WTC11 (cell line): ENCODE measurements at regions not wholly inside any gene's neighbourhood (a gene's known extent, or its start where the extent isn't known, plus 50 kb on each side); places are given as distances from the start of the nearest gene placed in this dataset.

Experiments
- ATAC-seq: fragments of 200-7000 bp; cut with Tn5 transposase; 2 replicates; pipeline ENCODE4 v1.10.0; 2021; ENCODE audit warnings: mild to moderate bottlenecking, moderate library complexity
- CTCF ChIA-PET: fragments of 300-600 bp; sonication (Branson Sonifier 250); formaldehyde crosslinking; loops from one replicate; lab custom pipeline; 2021; ENCODE audit warnings: antibody characterized with exemption; lab: Charles Lee
- POLR2A ChIA-PET: fragments of 350-600 bp; sonication (Branson Sonifier 250); formaldehyde crosslinking; loops from one replicate; lab custom pipeline; 2021; ENCODE audit warnings: antibody characterized with exemption; lab: Charles Lee
- DNase-seq: peaks from one replicate; pipeline ENCODE4 v3.0.0; 2021; ENCODE audit warnings: low spot score
- H3K27ac Mint-ChIP-seq: 2 replicates; pipeline ENCODE4 v1.8.0; 2021; ENCODE audit warnings: mixed read lengths
- H3K27me3 Mint-ChIP-seq: 2 replicates; pipeline ENCODE4 v1.8.0; 2021; ENCODE audit warnings: low read depth, mild to moderate bottlenecking, moderate library complexity, mixed read lengths
- H3K36me3 Mint-ChIP-seq: 2 replicates; pipeline ENCODE4 v1.8.0; 2021; ENCODE audit warnings: mixed read lengths
- H3K4me1 Mint-ChIP-seq: 2 replicates; pipeline ENCODE4 v1.8.0; 2022; ENCODE audit warnings: mixed read lengths
- H3K4me3 Mint-ChIP-seq: 2 replicates; pipeline ENCODE4 v1.8.0; 2021; ENCODE audit warnings: mild to moderate bottlenecking, moderate library complexity, mixed read lengths
- H3K9me3 Mint-ChIP-seq: 2 replicates; pipeline ENCODE4 v1.8.0; 2021; ENCODE audit warnings: mixed read lengths
- ATF1 ChIP-seq: sonication (generic); formaldehyde crosslinking; IDR thresholded peaks from 2 replicates; pipeline ENCODE4 v1.8.1; 2023; ENCODE audit warnings: mild to moderate bottlenecking, moderate library complexity, missing genetic modification reagents
- CREM ChIP-seq: sonication (generic); formaldehyde crosslinking; IDR thresholded peaks from 2 replicates; pipeline ENCODE4 v1.8.1; 2022; ENCODE audit warnings: mild to moderate bottlenecking, missing genetic modification reagents, moderate library complexity
- ELF4 ChIP-seq: sonication (generic); formaldehyde crosslinking; IDR thresholded peaks from 2 replicates; pipeline ENCODE4 v1.8.1; 2022; ENCODE audit warnings: low read depth, mild to moderate bottlenecking, moderate library complexity, missing genetic modification reagents
- ESRRA ChIP-seq: sonication (generic); formaldehyde crosslinking; IDR thresholded peaks from 2 replicates; pipeline ENCODE4 v1.8.1; 2022; ENCODE audit warnings: mild to moderate bottlenecking, missing genetic modification reagents, borderline replicate concordance
- ETV6 ChIP-seq: sonication (generic); formaldehyde crosslinking; IDR thresholded peaks from 2 replicates; pipeline ENCODE4 v1.8.1; 2022; ENCODE audit warnings: mild to moderate bottlenecking, missing genetic modification reagents
- FOXP1 ChIP-seq: sonication (generic); formaldehyde crosslinking; IDR thresholded peaks from 2 replicates; pipeline ENCODE4 v1.8.0; 2022; ENCODE audit warnings: missing genetic modification reagents, mild to moderate bottlenecking, moderate library complexity, borderline replicate concordance
- NFE2L1 ChIP-seq: sonication (generic); formaldehyde crosslinking; IDR thresholded peaks from 2 replicates; pipeline ENCODE4 v1.8.1; 2023; ENCODE audit warnings: missing genetic modification reagents
- NR3C1 ChIP-seq: sonication (generic); formaldehyde crosslinking; conservative IDR thresholded peaks from 2 replicates; pipeline ENCODE4 v1.8.1; 2023; ENCODE audit warnings: low read depth, mild to moderate bottlenecking, missing genetic modification reagents
- RELA ChIP-seq: sonication (generic); formaldehyde crosslinking; IDR thresholded peaks from 2 replicates; pipeline ENCODE4 v1.8.1; 2022; ENCODE audit warnings: missing genetic modification reagents, mild to moderate bottlenecking, borderline replicate concordance
- ZBTB21 ChIP-seq: sonication (generic); formaldehyde crosslinking; IDR thresholded peaks from 2 replicates; pipeline ENCODE4 v1.8.1; 2023; ENCODE audit warnings: mild to moderate bottlenecking, missing genetic modification reagents, borderline replicate concordance
- ZNF121 ChIP-seq: sonication (generic); formaldehyde crosslinking; IDR thresholded peaks from 2 replicates; pipeline ENCODE4 v1.8.0; 2023; ENCODE audit warnings: missing genetic modification reagents
- ZNF263 ChIP-seq: sonication (generic); formaldehyde crosslinking; IDR thresholded peaks from 2 replicates; pipeline ENCODE4 v1.8.1; 2022; ENCODE audit warnings: low read depth, mild to moderate bottlenecking, moderate library complexity, missing genetic modification reagents
- ZNF423 ChIP-seq: fragments of 250-450 bp; sonication (Bioruptor Pico); IDR thresholded peaks from 2 replicates; pipeline ENCODE4 v2.1.2; 2022; ENCODE audit warnings: mild to moderate bottlenecking, moderate library complexity
- TF ChIP-seq, protein P1 (sequence below): sonication (generic); formaldehyde crosslinking; IDR thresholded peaks from 2 replicates; pipeline ENCODE4 v1.8.1; 2022; ENCODE audit warnings: low read depth, missing genetic modification reagents, borderline replicate concordance
- TF ChIP-seq, protein P2 (sequence below): fragments of 250-450 bp; sonication (Bioruptor Pico); IDR thresholded peaks from 2 replicates; pipeline ENCODE4 v2.1.2; 2022; ENCODE audit warnings: mild to moderate bottlenecking, moderate library complexity
- TF ChIP-seq, protein P3 (sequence below): sonication (generic); formaldehyde crosslinking; IDR thresholded peaks from 2 replicates; pipeline ENCODE4 v1.8.1; 2022; ENCODE audit warnings: mild to moderate bottlenecking, moderate library complexity, missing genetic modification reagents
- TF ChIP-seq, protein P4 (sequence below): sonication (generic); formaldehyde crosslinking; IDR thresholded peaks from 2 replicates; pipeline ENCODE4 v1.8.1; 2022; ENCODE audit warnings: low read depth, mild to moderate bottlenecking, moderate library complexity, missing genetic modification reagents, borderline replicate concordance
- TF ChIP-seq, protein P5 (sequence below): sonication (generic); formaldehyde crosslinking; IDR thresholded peaks from 2 replicates; pipeline ENCODE4 v1.8.0; 2023; ENCODE audit warnings: mild to moderate bottlenecking, missing genetic modification reagents
- TF ChIP-seq, protein P6 (sequence below): sonication (generic); formaldehyde crosslinking; IDR thresholded peaks from 2 replicates; pipeline ENCODE4 v1.8.0; 2022; ENCODE audit warnings: mild to moderate bottlenecking, missing genetic modification reagents
- TF ChIP-seq, protein P7 (sequence below): sonication (generic); formaldehyde crosslinking; conservative IDR thresholded peaks from 2 replicates; pipeline ENCODE4 v1.8.1; 2022; ENCODE audit warnings: mild to moderate bottlenecking, missing genetic modification reagents

DNA sequence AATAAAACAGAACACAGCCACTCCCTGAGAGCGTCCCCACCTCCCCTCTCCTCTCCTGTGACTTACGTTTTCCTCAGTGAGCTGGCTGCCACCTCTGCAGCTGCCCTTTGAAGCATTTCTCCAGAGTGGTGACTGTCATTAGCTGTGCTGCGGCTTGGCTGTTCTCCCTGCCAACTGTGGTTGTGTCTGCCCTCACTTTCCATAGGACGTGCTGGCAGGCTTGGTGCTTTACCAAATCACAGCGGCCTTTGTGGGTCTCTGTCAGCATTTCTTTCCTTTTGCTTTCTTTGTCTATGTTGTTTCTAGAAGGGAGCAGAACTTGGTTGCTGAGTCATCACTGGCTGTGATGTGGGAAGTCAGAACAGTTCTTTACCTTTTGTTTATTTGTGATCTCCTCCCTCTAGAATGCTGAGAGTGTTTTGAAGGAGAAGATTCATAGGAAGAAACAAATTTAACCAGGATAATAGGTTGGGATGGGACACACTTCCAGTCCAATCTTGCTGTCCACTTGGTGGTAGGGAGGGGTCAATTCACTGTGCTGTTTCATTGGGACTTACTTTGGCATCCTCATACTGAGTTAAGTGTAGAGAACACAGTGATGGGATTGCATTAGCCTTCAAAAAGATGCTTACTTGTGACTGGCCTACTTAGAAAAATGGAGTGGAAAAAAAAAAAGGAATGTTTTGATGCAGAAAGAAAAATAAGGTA lies 88.2 kb downstream of the TMX1 start (continued):
- no peak for TF ChIP-seq ZNF263 (CRISPR knock-in tag)
- TF ChIP-seq, protein P1, sequence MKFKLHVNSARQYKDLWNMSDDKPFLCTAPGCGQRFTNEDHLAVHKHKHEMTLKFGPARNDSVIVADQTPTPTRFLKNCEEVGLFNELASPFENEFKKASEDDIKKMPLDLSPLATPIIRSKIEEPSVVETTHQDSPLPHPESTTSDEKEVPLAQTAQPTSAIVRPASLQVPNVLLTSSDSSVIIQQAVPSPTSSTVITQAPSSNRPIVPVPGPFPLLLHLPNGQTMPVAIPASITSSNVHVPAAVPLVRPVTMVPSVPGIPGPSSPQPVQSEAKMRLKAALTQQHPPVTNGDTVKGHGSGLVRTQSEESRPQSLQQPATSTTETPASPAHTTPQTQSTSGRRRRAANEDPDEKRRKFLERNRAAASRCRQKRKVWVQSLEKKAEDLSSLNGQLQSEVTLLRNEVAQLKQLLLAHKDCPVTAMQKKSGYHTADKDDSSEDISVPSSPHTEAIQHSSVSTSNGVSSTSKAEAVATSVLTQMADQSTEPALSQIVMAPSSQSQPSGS (CRISPR knock-in tag) = no peak
- TF ChIP-seq NR3C1 = no peak
- no peak for TF ChIP-seq ELF4 (CRISPR knock-in tag)
- TF ChIP-seq, all 79 proteins: peak for 0

DNA sequence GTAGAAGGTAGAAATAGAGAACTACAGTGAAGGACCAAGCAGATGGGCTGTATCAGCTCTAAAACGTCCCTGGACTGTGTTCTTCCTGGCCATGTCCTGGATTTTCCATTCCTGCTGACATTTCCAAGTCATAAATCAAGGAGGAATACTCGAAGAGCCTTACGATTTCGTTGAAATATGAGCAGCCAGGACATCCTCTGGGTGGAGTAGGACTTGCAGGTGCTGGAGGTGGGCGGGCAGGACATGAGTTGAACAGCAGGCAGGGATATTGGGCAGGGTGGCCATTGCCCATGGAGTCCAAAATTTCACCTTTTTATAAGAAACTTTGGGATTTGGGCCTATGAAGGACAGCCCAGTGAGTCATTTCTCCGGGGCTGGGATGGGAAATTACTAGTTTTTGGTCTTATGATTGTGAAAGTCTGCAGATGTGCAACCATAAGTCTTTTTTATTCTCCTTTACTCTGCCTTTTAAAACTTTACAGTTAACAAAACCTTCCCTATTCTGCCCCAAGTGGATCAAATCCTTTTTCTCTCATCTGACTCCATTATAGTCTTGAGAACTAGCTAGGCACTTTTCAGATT lies 88.8 kb downstream of the TMX1 start:
- TF ChIP-seq, protein P2, sequence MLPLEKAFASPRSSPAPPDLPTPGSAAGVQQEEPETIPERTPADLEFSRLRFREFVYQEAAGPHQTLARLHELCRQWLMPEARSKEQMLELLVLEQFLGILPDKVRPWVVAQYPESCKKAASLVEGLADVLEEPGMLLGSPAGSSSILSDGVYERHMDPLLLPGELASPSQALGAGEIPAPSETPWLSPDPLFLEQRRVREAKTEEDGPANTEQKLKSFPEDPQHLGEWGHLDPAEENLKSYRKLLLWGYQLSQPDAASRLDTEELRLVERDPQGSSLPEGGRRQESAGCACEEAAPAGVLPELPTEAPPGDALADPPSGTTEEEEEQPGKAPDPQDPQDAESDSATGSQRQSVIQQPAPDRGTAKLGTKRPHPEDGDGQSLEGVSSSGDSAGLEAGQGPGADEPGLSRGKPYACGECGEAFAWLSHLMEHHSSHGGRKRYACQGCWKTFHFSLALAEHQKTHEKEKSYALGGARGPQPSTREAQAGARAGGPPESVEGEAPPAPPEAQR = no peak
- no peak for TF ChIP-seq ETV6 (CRISPR knock-in tag)
- TF ChIP-seq, protein P3, sequence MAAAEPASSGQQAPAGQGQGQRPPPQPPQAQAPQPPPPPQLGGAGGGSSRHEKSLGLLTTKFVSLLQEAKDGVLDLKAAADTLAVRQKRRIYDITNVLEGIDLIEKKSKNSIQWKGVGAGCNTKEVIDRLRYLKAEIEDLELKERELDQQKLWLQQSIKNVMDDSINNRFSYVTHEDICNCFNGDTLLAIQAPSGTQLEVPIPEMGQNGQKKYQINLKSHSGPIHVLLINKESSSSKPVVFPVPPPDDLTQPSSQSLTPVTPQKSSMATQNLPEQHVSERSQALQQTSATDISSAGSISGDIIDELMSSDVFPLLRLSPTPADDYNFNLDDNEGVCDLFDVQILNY (CRISPR knock-in tag) = no peak
- TF ChIP-seq ESRRA (CRISPR knock-in tag) = no peak
- TF ChIP-seq, protein P4, sequence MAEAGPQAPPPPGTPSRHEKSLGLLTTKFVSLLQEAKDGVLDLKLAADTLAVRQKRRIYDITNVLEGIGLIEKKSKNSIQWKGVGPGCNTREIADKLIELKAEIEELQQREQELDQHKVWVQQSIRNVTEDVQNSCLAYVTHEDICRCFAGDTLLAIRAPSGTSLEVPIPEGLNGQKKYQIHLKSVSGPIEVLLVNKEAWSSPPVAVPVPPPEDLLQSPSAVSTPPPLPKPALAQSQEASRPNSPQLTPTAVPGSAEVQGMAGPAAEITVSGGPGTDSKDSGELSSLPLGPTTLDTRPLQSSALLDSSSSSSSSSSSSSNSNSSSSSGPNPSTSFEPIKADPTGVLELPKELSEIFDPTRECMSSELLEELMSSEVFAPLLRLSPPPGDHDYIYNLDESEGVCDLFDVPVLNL (CRISPR knock-in tag) = no peak
- TF ChIP-seq, protein P5, sequence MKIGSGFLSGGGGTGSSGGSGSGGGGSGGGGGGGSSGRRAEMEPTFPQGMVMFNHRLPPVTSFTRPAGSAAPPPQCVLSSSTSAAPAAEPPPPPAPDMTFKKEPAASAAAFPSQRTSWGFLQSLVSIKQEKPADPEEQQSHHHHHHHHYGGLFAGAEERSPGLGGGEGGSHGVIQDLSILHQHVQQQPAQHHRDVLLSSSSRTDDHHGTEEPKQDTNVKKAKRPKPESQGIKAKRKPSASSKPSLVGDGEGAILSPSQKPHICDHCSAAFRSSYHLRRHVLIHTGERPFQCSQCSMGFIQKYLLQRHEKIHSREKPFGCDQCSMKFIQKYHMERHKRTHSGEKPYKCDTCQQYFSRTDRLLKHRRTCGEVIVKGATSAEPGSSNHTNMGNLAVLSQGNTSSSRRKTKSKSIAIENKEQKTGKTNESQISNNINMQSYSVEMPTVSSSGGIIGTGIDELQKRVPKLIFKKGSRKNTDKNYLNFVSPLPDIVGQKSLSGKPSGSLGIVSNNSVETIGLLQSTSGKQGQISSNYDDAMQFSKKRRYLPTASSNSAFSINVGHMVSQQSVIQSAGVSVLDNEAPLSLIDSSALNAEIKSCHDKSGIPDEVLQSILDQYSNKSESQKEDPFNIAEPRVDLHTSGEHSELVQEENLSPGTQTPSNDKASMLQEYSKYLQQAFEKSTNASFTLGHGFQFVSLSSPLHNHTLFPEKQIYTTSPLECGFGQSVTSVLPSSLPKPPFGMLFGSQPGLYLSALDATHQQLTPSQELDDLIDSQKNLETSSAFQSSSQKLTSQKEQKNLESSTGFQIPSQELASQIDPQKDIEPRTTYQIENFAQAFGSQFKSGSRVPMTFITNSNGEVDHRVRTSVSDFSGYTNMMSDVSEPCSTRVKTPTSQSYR = no peak
- no peak for TF ChIP-seq FOXP1 (CRISPR knock-in tag)
- TF ChIP-seq, protein P6, sequence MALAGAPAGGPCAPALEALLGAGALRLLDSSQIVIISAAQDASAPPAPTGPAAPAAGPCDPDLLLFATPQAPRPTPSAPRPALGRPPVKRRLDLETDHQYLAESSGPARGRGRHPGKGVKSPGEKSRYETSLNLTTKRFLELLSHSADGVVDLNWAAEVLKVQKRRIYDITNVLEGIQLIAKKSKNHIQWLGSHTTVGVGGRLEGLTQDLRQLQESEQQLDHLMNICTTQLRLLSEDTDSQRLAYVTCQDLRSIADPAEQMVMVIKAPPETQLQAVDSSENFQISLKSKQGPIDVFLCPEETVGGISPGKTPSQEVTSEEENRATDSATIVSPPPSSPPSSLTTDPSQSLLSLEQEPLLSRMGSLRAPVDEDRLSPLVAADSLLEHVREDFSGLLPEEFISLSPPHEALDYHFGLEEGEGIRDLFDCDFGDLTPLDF (CRISPR knock-in tag) = no peak
- no peak for TF ChIP-seq ZBTB21 (CRISPR knock-in tag)
- TF ChIP-seq ZNF423 (CRISPR knock-in tag) = no peak
- no peak for TF ChIP-seq RELA (CRISPR knock-in tag)
- no peak for TF ChIP-seq NFE2L1 (CRISPR knock-in tag)
- no peak for TF ChIP-seq ZNF121
- TF ChIP-seq, protein P7, sequence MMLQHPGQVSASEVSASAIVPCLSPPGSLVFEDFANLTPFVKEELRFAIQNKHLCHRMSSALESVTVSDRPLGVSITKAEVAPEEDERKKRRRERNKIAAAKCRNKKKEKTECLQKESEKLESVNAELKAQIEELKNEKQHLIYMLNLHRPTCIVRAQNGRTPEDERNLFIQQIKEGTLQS (CRISPR knock-in tag) = no peak
- no peak for TF ChIP-seq ATF1 (CRISPR knock-in tag)
- no peak for TF ChIP-seq CREM (CRISPR knock-in tag)
- Mint-ChIP-seq H3K4me3 (no peak overlapping the region), H3K27ac (no peak overlapping the region), H3K9me3 (no peaks in the 10 kb centered on the region), H3K4me1 (peaks cover 11% of the 10 kb centered on the region; the same call in 1 of the 2 replicates), H3K36me3 (no peaks in the 10 kb centered on the region), H3K27me3 (no peaks in the 10 kb centered on the region; the same call in 1 of the 2 replicates)
- ChIA-PET POLR2A (no interaction called here), CTCF (no interaction called here)
- DNase-seq = no peak
- ATAC-seq = no peak
